Prostate gland (tissue), 2 donors: ENCODE measurements at regions not wholly inside any gene's neighbourhood (a gene's known extent, or its start where the extent isn't known, plus 50 kb on each side); places are given as distances from the start of the nearest gene placed in this dataset.

Source experiments
- CTCF ChIP-seq, 4 experiments: fragments of 200-600 bp in 2 of 4; fragments of 450-650 bp in 2 of 4; sonication (generic) in 2 of 4; IDR thresholded peaks; 1 replicate in 3 of 4; 2 replicates in 1 of 4; pipeline ENCODE4 v1.5.1; 2016 to 2019; ENCODE audit warnings: antibody characterized with exemption in 4 of 4, mild to moderate bottlenecking in 2 of 4, moderate library complexity in 2 of 4
- POLR2A ChIP-seq: fragments of 450-650 bp; IDR thresholded peaks from one replicate; pipeline ENCODE4 v1.6.1; 2016; ENCODE audit warnings: antibody characterized with exemption, mild to moderate bottlenecking
- POLR2AphosphoS5 ChIP-seq: sonication (generic); formaldehyde crosslinking; IDR thresholded peaks from one replicate; pipeline ENCODE4 v1.6.1; 2017; ENCODE audit warnings: antibody characterized with exemption

GRCh38 chr2:139271879-139272278 lies 491.7 kb upstream of the NXPH2 start:
- TF ChIP-seq POLR2A (no peak), POLR2AphosphoS5 (no peak), CTCF (IDR thresholded peaks at IDR 0.05) (no peak)
